MM.1S (cell line): ENCODE measurements at regions not wholly inside any gene's neighbourhood (a gene's known extent, or its start where the extent isn't known, plus 50 kb on each side); places are given as distances from the start of the nearest gene placed in this dataset.
"Not testable (repeated sequence)": the region's sequence is repeated elsewhere in the genome, so short reads cannot be mapped to it uniquely, and the experiment has no call there.

Experiments used
- DNase-seq: peaks from one replicate; pipeline ENCODE4 v3.0.0-alpha.2; 2015
- H2AFZ ChIP-seq: fragments of 300-600 bp; sonication (generic); 2 replicates; pipeline ENCODE4 v1.6.0; 2016; ENCODE audit warnings: antibody characterized with exemption, low read length
- H3F3A ChIP-seq: fragments of 300-600 bp; sonication (generic); 2 replicates; pipeline ENCODE4 v1.6.1; 2016; ENCODE audit warnings: mild to moderate bottlenecking, antibody characterized with exemption, low read length, moderate library complexity, mixed read lengths; ENCODE audit not compliant: insufficient read depth
- H3K27ac ChIP-seq: fragments of 300-600 bp; sonication (generic); 2 replicates; pipeline ENCODE4 v1.5.1; 2016; ENCODE audit warnings: mild to moderate bottlenecking, low read length
- H3K27me3 ChIP-seq: fragments of 300-600 bp; sonication (generic); replicated peaks from 2 replicates; pipeline ENCODE4 v1.6.0; 2016; ENCODE audit warnings: low read length; ENCODE audit not compliant: insufficient read depth
- H3K36me3 ChIP-seq: fragments of 300-600 bp; sonication (generic); replicated peaks from 2 replicates; pipeline ENCODE4 v1.6.1; 2016; ENCODE audit warnings: mild to moderate bottlenecking, low read length, mixed read lengths; ENCODE audit not compliant: insufficient read depth
- H3K4me1 ChIP-seq: fragments of 300-600 bp; sonication (generic); 2 replicates; pipeline ENCODE4 v1.6.1; 2016; ENCODE audit warnings: low read length, mixed read lengths
- H3K4me2 ChIP-seq: fragments of 300-600 bp; sonication (generic); 2 replicates; pipeline ENCODE4 v1.6.0; 2016; ENCODE audit warnings: low read depth, low read length
- H3K4me3 ChIP-seq: fragments of 300-600 bp; sonication (generic); 2 replicates; pipeline ENCODE4 v1.5.1; 2016; ENCODE audit warnings: low read length, mixed read lengths
- H3K79me2 ChIP-seq: fragments of 300-600 bp; sonication (generic); 2 replicates; pipeline ENCODE4 v1.6.1; 2016; ENCODE audit warnings: mixed run types, low read length, mixed read lengths
- H3K9ac ChIP-seq: fragments of 300-600 bp; sonication (generic); 2 replicates; pipeline ENCODE4 v1.6.1; 2016; ENCODE audit warnings: low read length, mixed read lengths
- H3K9me2 ChIP-seq: fragments of 300-600 bp; sonication (generic); replicated peaks from 2 replicates; pipeline ENCODE4 v1.6.1; 2016; ENCODE audit warnings: mild to moderate bottlenecking, low read length, mixed read lengths; ENCODE audit not compliant: insufficient read depth
- H3K9me3 ChIP-seq: fragments of 300-600 bp; sonication (generic); replicated peaks from 2 replicates; pipeline ENCODE4 v1.6.1; 2016; ENCODE audit warnings: mild to moderate bottlenecking, low read length, mixed read lengths; ENCODE audit not compliant: insufficient read depth
- H4K20me1 ChIP-seq: fragments of 300-600 bp; sonication (generic); 2 replicates; pipeline ENCODE4 v1.6.1; 2016; ENCODE audit warnings: mild to moderate bottlenecking, low read length, moderate library complexity, mixed read lengths; ENCODE audit not compliant: insufficient read depth
- EZH2 ChIP-seq: fragments of 300-600 bp; sonication (generic); optimal IDR thresholded peaks from 2 replicates; pipeline ENCODE3; 2017; ENCODE audit warnings: low read depth, mild to moderate bottlenecking, antibody characterized with exemption, low read length, mixed read lengths
- EZH2phosphoT487 ChIP-seq: fragments of 300-600 bp; sonication (generic); IDR thresholded peaks from 2 replicates; pipeline ENCODE4 v1.6.1; 2018; ENCODE audit warnings: antibody characterized with exemption, low read length
- TF ChIP-seq, protein P1 (sequence below): fragments of 300-600 bp; sonication (generic); IDR thresholded peaks from 2 replicates; pipeline ENCODE4 v1.5.1; 2016; ENCODE audit warnings: antibody characterized with exemption, low read length, mixed read lengths

DNA sequence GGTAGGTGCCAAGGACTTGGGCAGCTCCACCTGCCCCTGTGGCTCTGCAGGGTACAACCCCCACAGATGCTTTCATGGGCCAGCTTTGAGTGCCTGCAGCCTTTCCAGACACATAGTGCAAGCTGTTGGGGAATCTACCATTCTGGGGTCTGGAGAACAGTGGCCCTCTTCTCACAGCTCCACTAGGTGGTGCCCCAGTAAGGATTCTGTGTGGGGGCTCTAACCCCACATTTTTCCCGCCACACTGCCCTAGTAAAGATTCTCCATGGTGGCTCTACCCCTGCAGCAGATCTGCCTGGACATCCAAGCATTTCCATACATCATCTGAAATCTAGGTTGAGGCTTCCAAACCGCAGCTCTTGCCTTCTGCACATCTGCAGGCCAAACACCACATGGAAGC lies 149.7 kb upstream of the FNDC3A start:
- Histone ChIP-seq H4K20me1 (no peaks in the 10 kb centered on the region), H3K36me3 (no peaks in the 10 kb centered on the region), H3K27ac (no peak overlapping the region), H3K9me2 (no peaks in the 10 kb centered on the region), H3K9ac (no peak overlapping the region), H3K4me2 (no peak overlapping the region), H3K4me1 (no peaks in the 10 kb centered on the region), H2AFZ (no peak overlapping the region), H3K27me3 (no peaks in the 10 kb centered on the region), H3F3A (no peaks in the 10 kb centered on the region), H3K9me3 (no peaks in the 10 kb centered on the region), H3K4me3 (no peak overlapping the region), H3K79me2 (no peaks in the 10 kb centered on the region)
- no peak for DNase-seq
- TF ChIP-seq EZH2phosphoT487 (no peak), EZH2 (no peak)
- TF ChIP-seq, protein P1, sequence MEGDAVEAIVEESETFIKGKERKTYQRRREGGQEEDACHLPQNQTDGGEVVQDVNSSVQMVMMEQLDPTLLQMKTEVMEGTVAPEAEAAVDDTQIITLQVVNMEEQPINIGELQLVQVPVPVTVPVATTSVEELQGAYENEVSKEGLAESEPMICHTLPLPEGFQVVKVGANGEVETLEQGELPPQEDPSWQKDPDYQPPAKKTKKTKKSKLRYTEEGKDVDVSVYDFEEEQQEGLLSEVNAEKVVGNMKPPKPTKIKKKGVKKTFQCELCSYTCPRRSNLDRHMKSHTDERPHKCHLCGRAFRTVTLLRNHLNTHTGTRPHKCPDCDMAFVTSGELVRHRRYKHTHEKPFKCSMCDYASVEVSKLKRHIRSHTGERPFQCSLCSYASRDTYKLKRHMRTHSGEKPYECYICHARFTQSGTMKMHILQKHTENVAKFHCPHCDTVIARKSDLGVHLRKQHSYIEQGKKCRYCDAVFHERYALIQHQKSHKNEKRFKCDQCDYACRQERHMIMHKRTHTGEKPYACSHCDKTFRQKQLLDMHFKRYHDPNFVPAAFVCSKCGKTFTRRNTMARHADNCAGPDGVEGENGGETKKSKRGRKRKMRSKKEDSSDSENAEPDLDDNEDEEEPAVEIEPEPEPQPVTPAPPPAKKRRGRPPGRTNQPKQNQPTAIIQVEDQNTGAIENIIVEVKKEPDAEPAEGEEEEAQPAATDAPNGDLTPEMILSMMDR: no peak

- not testable (repeated sequence) for H3K79me2 ChIP-seq, H3K9ac ChIP-seq, H2AFZ ChIP-seq, H3K9me2 ChIP-seq, H4K20me1 ChIP-seq, H3K36me3 ChIP-seq, H3K4me2 ChIP-seq, H3F3A ChIP-seq, H3K9me3 ChIP-seq, H3K27me3 ChIP-seq, H3K4me3 ChIP-seq, H3K4me1 ChIP-seq, H3K27ac ChIP-seq, DNase-seq
Observed at GRCh38 chr13:48826922-48827454, 148.7 kb upstream of the FNDC3A start.

DNA sequence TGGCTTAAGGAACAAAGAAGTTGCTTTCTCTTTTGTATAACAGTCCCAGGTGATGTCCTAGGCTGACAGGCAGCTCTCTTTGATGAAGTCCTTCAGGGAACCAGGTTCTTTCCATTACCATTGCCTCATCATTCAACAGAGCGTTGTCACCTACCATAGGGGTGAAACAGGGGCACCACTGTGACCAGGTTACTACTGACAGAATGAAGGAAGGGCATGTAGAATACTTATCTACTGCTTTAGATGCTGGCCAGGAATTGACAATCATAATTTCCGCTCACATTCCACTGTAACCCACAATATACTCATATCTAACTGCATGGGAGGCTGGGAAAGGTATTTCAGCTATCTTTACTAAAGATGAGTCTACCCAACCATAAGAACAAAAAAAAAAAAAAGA lies 148.0 kb upstream of the FNDC3A start:
- TF ChIP-seq, protein P1: no peak
- no peak for TF ChIP-seq EZH2phosphoT487
- no peak for TF ChIP-seq EZH2
- H3K36me3 ChIP-seq: no peaks in the 10 kb centered on the region
- H4K20me1 ChIP-seq: no peaks in the 10 kb centered on the region
- no peak for DNase-seq
- no peak overlapping the region for H3K4me2 ChIP-seq
- H3K27me3 ChIP-seq: no peaks in the 10 kb centered on the region
- no peaks in the 10 kb centered on the region for H3K4me1 ChIP-seq
- no peak overlapping the region for H3K9ac ChIP-seq
- H3K9me3 ChIP-seq: no peaks in the 10 kb centered on the region
- no peak overlapping the region for H2AFZ ChIP-seq
- H3F3A ChIP-seq: no peaks in the 10 kb centered on the region
- H3K9me2 ChIP-seq: no peaks in the 10 kb centered on the region
- H3K4me3 ChIP-seq: no peak overlapping the region
- no peaks in the 10 kb centered on the region for H3K79me2 ChIP-seq
- H3K27ac ChIP-seq: no peak overlapping the region

DNA sequence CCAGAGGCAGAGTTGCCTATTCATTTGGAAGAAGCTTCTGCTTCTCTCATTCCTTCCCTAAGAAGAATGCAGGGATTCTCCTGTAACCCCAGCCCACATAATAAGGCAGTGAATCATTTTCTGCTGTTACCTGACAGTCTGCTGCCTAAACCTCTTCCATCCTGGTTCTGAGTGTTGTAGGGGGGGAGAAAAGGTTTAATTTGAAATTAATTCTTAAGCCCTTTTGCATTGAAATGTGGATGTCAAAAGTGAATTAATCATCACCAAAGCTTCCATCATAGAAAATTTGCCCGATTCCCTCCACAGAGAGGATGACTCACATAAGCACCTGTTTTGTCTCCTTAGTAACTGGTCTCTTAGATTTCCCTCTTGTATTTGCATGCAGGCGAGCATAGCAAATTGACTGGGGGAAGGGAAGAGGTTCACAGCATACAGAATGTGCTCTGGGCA lies 146.7 kb upstream of the FNDC3A start:
- H3K27me3 ChIP-seq: no peaks in the 10 kb centered on the region
- no peak overlapping the region for H2AFZ ChIP-seq
- no peak for TF ChIP-seq EZH2phosphoT487
- TF ChIP-seq, protein P1: no peak
- no peak for TF ChIP-seq EZH2
- H3F3A ChIP-seq: no peaks in the 10 kb centered on the region
- H4K20me1 ChIP-seq: no peaks in the 10 kb centered on the region
- H3K9me3 ChIP-seq: no peaks in the 10 kb centered on the region
- no peaks in the 10 kb centered on the region for H3K9me2 ChIP-seq
- no peak overlapping the region for H3K9ac ChIP-seq
- H3K4me2 ChIP-seq: no peak overlapping the region
- H3K36me3 ChIP-seq: no peaks in the 10 kb centered on the region
- H3K79me2 ChIP-seq: no peaks in the 10 kb centered on the region
- no peak overlapping the region for H3K27ac ChIP-seq
- no peaks in the 10 kb centered on the region for H3K4me1 ChIP-seq
- DNase-seq: no peak
- no peak overlapping the region for H3K4me3 ChIP-seq
